ENCODE measurements at regions not wholly inside any gene's neighbourhood (a gene's known extent, or its start where the extent isn't known, plus 50 kb on each side); places are given as distances from the start of the nearest gene placed in this dataset.
"Not testable (repeated sequence)": the region's sequence is repeated elsewhere in the genome, so short reads cannot be mapped to it uniquely, and the experiment has no call there.

DNA sequence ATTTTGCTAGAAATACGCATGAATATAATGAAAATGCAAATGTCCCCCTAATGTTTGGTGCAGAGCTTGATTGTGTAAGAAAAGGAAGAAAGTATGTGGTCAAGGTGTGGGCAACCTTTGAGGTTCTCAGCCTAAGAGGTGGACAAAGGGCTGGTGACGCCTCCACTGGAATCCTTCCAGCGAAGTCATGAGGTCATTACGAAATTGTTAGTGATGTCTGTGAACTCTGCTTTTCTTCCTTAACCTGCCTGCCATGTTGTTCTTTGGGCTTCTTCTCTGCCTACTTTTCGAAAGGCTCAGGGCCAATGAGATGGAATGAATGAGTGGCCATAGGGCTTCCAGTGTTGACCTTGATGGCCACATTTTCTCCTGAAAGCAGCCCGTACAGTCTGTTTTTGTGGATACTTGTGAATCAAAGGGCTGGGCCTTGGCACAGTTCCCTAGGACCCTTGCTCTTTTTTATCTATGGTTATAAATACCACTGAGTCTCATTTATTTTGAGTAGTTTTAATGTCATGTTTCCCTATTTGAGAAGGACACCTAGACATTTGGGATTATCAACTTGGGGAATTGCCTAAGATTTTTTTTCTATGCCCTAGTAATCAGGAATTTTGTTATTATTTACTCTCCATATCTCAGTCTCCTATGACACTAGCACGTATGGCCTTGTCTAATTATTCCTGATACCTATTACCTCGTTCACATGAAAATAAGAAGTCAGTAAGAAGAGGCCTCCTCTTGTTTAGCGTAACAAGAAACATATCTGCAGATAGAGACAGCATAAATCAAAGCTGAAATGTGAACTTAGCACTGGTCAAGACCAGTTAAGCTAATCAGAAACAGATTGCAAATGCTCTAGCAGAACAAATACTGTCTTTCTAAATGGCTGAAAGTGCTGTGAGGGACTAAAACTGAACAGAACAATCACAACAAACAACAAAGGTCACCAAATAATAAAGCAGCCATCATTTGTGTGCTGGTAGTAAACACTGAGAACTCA is 334.6 kb downstream of the BCL2L11 start:
- not testable (repeated sequence) for TF ChIP-seq POLR2A (IDR thresholded peaks at IDR 0.05)
- TF ChIP-seq, protein P1, sequence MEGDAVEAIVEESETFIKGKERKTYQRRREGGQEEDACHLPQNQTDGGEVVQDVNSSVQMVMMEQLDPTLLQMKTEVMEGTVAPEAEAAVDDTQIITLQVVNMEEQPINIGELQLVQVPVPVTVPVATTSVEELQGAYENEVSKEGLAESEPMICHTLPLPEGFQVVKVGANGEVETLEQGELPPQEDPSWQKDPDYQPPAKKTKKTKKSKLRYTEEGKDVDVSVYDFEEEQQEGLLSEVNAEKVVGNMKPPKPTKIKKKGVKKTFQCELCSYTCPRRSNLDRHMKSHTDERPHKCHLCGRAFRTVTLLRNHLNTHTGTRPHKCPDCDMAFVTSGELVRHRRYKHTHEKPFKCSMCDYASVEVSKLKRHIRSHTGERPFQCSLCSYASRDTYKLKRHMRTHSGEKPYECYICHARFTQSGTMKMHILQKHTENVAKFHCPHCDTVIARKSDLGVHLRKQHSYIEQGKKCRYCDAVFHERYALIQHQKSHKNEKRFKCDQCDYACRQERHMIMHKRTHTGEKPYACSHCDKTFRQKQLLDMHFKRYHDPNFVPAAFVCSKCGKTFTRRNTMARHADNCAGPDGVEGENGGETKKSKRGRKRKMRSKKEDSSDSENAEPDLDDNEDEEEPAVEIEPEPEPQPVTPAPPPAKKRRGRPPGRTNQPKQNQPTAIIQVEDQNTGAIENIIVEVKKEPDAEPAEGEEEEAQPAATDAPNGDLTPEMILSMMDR (IDR thresholded peaks at IDR 0.05), result not testable (repeated sequence)
